HL-60 (cell line): ENCODE measurements at regions not wholly inside any gene's neighbourhood (a gene's known extent, or its start where the extent isn't known, plus 50 kb on each side); places are given as distances from the start of the nearest gene placed in this dataset.

Source experiments
- DNase-seq, 2 experiments: peaks; one replicate each; pipeline ENCODE4 v3.0.0-alpha.2; 2010 to 2020; ENCODE audit warnings: low read depth in 1 of 2, low spot score in 1 of 2
- H3K27ac ChIP-seq: fragments of 250-450 bp; sonication (Bioruptor Pico); replicated peaks from 2 replicates; pipeline ENCODE4 v1.5.1; 2020; ENCODE audit warnings: mild to moderate bottlenecking, moderate library complexity
- H3K27me3 ChIP-seq: fragments of 250-450 bp; sonication (Bioruptor Pico); 2 replicates; pipeline ENCODE4 v1.5.1; 2021; ENCODE audit warnings: mild to moderate bottlenecking, moderate library complexity; ENCODE audit not compliant: insufficient read depth, poor library complexity, severe bottlenecking
- H3K4me3 ChIP-seq: replicated peaks from 2 replicates; pipeline ENCODE4 v1.5.1; 2011; ENCODE audit warnings: mild to moderate bottlenecking, control low read depth, low read length; ENCODE audit not compliant: insufficient read depth
- CTCF ChIP-seq: IDR thresholded peaks from one replicate; pipeline ENCODE4 v1.5.1; 2011; ENCODE audit warnings: low read length, control low read depth, inconsistent platforms; ENCODE audit not compliant: insufficient read depth
- GABPA ChIP-seq: IDR thresholded peaks from 2 replicates; pipeline ENCODE4 v1.6.1; 2012; ENCODE audit warnings: low read depth
- POLR2AphosphoS5 ChIP-seq: IDR thresholded peaks from 2 replicates; pipeline ENCODE4 v1.6.1; 2012; ENCODE audit warnings: low read depth
- SPI1 ChIP-seq: IDR thresholded peaks from 2 replicates; pipeline ENCODE4 v1.6.1; 2012; ENCODE audit warnings: low read depth, mild to moderate bottlenecking, borderline replicate concordance
- TF ChIP-seq, protein P1 (sequence below): IDR thresholded peaks from 2 replicates; pipeline ENCODE4 v1.6.1; 2012; ENCODE audit warnings: low read depth; ENCODE audit not compliant: insufficient replicate concordance

GRCh38 chr6:164690702-164691500 is 618.5 kb downstream of the C6orf118 start:
- no peak for DNase-seq
- Histone ChIP-seq H3K4me3 (no peak overlapping the region), H3K27me3 (no peaks in the 10 kb centered on the region), H3K27ac (no peak overlapping the region)
- TF ChIP-seq GABPA: no peak
- TF ChIP-seq, protein P1, sequence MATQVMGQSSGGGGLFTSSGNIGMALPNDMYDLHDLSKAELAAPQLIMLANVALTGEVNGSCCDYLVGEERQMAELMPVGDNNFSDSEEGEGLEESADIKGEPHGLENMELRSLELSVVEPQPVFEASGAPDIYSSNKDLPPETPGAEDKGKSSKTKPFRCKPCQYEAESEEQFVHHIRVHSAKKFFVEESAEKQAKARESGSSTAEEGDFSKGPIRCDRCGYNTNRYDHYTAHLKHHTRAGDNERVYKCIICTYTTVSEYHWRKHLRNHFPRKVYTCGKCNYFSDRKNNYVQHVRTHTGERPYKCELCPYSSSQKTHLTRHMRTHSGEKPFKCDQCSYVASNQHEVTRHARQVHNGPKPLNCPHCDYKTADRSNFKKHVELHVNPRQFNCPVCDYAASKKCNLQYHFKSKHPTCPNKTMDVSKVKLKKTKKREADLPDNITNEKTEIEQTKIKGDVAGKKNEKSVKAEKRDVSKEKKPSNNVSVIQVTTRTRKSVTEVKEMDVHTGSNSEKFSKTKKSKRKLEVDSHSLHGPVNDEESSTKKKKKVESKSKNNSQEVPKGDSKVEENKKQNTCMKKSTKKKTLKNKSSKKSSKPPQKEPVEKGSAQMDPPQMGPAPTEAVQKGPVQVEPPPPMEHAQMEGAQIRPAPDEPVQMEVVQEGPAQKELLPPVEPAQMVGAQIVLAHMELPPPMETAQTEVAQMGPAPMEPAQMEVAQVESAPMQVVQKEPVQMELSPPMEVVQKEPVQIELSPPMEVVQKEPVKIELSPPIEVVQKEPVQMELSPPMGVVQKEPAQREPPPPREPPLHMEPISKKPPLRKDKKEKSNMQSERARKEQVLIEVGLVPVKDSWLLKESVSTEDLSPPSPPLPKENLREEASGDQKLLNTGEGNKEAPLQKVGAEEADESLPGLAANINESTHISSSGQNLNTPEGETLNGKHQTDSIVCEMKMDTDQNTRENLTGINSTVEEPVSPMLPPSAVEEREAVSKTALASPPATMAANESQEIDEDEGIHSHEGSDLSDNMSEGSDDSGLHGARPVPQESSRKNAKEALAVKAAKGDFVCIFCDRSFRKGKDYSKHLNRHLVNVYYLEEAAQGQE: no peak
- TF ChIP-seq CTCF: no peak
- no peak for TF ChIP-seq SPI1
- TF ChIP-seq POLR2AphosphoS5: no peak

- no peak overlapping the region for H3K27ac ChIP-seq
- no peak overlapping the region for H3K4me3 ChIP-seq
- TF ChIP-seq SPI1 (no peak), GABPA (no peak), POLR2AphosphoS5 (no peak), CTCF (no peak)
- TF ChIP-seq, protein P1: no peak
- DNase-seq: no peak
- no peaks in the 10 kb centered on the region for H3K27me3 ChIP-seq
Measured at GRCh38 chr6:164690241-164690640, 619.2 kb downstream of the C6orf118 start.

- no peak for DNase-seq
- Histone ChIP-seq H3K27ac (no peak overlapping the region), H3K4me3 (no peak overlapping the region), H3K27me3 (no peaks in the 10 kb centered on the region)
- TF ChIP-seq GABPA: no peak
- TF ChIP-seq SPI1: no peak
- TF ChIP-seq, protein P1: no peak
- no peak for TF ChIP-seq CTCF
- TF ChIP-seq POLR2AphosphoS5: no peak
Measured at GRCh38 chr6:164665328-164665727, 644.1 kb downstream of the C6orf118 start.
